ENCODE measurements at regions not wholly inside any gene's neighbourhood (a gene's known extent, or its start where the extent isn't known, plus 50 kb on each side); places are given as distances from the start of the nearest gene placed in this dataset.
"Not testable (repeated sequence)": the region's sequence is repeated elsewhere in the genome, so short reads cannot be mapped to it uniquely, and the experiment has no call there.

DNA sequence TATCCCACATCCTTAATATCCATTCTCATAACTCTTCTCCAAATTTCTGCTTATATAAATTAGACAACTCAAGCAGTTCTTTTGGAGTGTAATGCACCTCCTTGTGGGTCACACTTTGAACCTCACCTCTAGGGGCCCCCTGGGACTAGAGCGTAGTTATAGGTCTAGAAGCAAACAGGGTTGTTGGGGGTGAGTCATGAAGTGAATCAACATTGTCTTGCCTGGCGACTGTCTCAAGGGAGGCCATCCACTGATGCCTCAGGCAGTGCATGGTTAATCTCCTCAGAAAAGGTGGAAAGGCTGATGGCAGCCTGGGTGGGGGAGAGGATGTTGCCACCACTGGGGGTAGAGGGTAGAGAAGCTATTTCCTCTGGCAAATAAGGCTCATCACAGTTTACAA is 129.1 kb downstream of the TNFRSF21 start:
- Histone ChIP-seq H3K36me3 (no peaks in the 10 kb centered on the region), H3K4me3 (no peak overlapping the region), H3K27ac (no peak overlapping the region), H3K9me3 (no peaks in the 10 kb centered on the region), H3K27me3 (replicated peaks; ENCODE audit: insufficient read depth) (no peaks in the 10 kb centered on the region), H3K4me1 (ENCODE audit: control insufficient read depth in 1 of 2, low read depth in 2 of 2) (no peaks in the 10 kb centered on the region)
- TF ChIP-seq, protein P1, sequence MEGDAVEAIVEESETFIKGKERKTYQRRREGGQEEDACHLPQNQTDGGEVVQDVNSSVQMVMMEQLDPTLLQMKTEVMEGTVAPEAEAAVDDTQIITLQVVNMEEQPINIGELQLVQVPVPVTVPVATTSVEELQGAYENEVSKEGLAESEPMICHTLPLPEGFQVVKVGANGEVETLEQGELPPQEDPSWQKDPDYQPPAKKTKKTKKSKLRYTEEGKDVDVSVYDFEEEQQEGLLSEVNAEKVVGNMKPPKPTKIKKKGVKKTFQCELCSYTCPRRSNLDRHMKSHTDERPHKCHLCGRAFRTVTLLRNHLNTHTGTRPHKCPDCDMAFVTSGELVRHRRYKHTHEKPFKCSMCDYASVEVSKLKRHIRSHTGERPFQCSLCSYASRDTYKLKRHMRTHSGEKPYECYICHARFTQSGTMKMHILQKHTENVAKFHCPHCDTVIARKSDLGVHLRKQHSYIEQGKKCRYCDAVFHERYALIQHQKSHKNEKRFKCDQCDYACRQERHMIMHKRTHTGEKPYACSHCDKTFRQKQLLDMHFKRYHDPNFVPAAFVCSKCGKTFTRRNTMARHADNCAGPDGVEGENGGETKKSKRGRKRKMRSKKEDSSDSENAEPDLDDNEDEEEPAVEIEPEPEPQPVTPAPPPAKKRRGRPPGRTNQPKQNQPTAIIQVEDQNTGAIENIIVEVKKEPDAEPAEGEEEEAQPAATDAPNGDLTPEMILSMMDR (IDR thresholded peaks at IDR 0.05), result no peak
- DNase-seq (ENCODE audit: low spot score) (no peak), ATAC-seq (ENCODE audit: insufficient number of reproducible peaks, low FRiP score, low read depth) (no peak)

GRCh38 chr6:47179286-47179685 is 130.4 kb downstream of the TNFRSF21 start:
- Histone ChIP-seq H3K4me3 (no peak overlapping the region), H3K27ac (no peak overlapping the region), H3K9me3 (no peaks in the 10 kb centered on the region), H3K4me1 (ENCODE audit: control insufficient read depth in 1 of 2, low read depth in 2 of 2) (no peaks in the 10 kb centered on the region), H3K27me3 (replicated peaks; ENCODE audit: insufficient read depth) (no peaks in the 10 kb centered on the region), H3K36me3 (no peaks in the 10 kb centered on the region)
- DNase-seq (ENCODE audit: low spot score), result no peak
- ATAC-seq (ENCODE audit: insufficient number of reproducible peaks, low FRiP score, low read depth), result no peak
- TF ChIP-seq, protein P1 (IDR thresholded peaks at IDR 0.05), result no peak

- no peak overlapping the region for H3K4me3 ChIP-seq
- TF ChIP-seq, protein P1 (IDR thresholded peaks at IDR 0.05), result no peak
- no peak for ATAC-seq (ENCODE audit: insufficient number of reproducible peaks, low FRiP score, low read depth)
These were observed 133.5 kb upstream of the ADGRF1 start for GRCh38 chr6:47175656-47176055.

GRCh38 chr6:47174502-47175023 is 132.4 kb upstream of the ADGRF1 start:
- Histone ChIP-seq H3K27me3 (replicated peaks; ENCODE audit: insufficient read depth) (no peaks in the 10 kb centered on the region), H3K4me3 (no peak overlapping the region), H3K27ac (no peak overlapping the region), H3K36me3 (no peaks in the 10 kb centered on the region), H3K4me1 (ENCODE audit: control insufficient read depth in 1 of 2, low read depth in 2 of 2) (no peaks in the 10 kb centered on the region), H3K9me3 (no peaks in the 10 kb centered on the region)
- no peak for ATAC-seq (ENCODE audit: insufficient number of reproducible peaks, low FRiP score, low read depth)
- TF ChIP-seq, protein P1 (IDR thresholded peaks at IDR 0.05), result no peak
- DNase-seq (ENCODE audit: low spot score), result no peak

More at GRCh38 chr6:47175656-47176055, 133.5 kb upstream of the ADGRF1 start:
- H3K36me3 ChIP-seq, result no peaks in the 10 kb centered on the region
- H3K27me3 ChIP-seq (replicated peaks; ENCODE audit: insufficient read depth), result no peaks in the 10 kb centered on the region
- no peaks in the 10 kb centered on the region for H3K9me3 ChIP-seq
- no peak overlapping the region for H3K27ac ChIP-seq
- no peaks in the 10 kb centered on the region for H3K4me1 ChIP-seq (ENCODE audit: control insufficient read depth in 1 of 2, low read depth in 2 of 2)
- no peak for DNase-seq (ENCODE audit: low spot score)

GRCh38 chr6:47174063-47174462 is 131.9 kb upstream of the ADGRF1 start:
- ATAC-seq (ENCODE audit: insufficient number of reproducible peaks, low FRiP score, low read depth); H3K27ac ChIP-seq; H3K4me1 ChIP-seq (ENCODE audit: control insufficient read depth in 1 of 2, low read depth in 2 of 2); DNase-seq (ENCODE audit: low spot score); H3K36me3 ChIP-seq; H3K27me3 ChIP-seq (replicated peaks; ENCODE audit: insufficient read depth); H3K4me3 ChIP-seq; H3K9me3 ChIP-seq: not testable (repeated sequence)

GRCh38 chr6:47173145-47173544 is 131.0 kb upstream of the ADGRF1 start:
- not testable (repeated sequence) for DNase-seq (ENCODE audit: low spot score); H3K4me1 ChIP-seq (ENCODE audit: control insufficient read depth in 1 of 2, low read depth in 2 of 2)

More at GRCh38 chr6:47173145-47173544, 131.0 kb upstream of the ADGRF1 start:
- H3K27me3 ChIP-seq (replicated peaks; ENCODE audit: insufficient read depth); H3K4me3 ChIP-seq; H3K9me3 ChIP-seq; H3K27ac ChIP-seq; H3K36me3 ChIP-seq; ATAC-seq (ENCODE audit: insufficient number of reproducible peaks, low FRiP score, low read depth): not testable (repeated sequence)

Measured in thoracic aorta (tissue), 2 donors.